ENCODE measurements at regions not wholly inside any gene's neighbourhood (a gene's known extent, or its start where the extent isn't known, plus 50 kb on each side); places are given as distances from the start of the nearest gene placed in this dataset.
"Not testable (repeated sequence)": the region's sequence is repeated elsewhere in the genome, so short reads cannot be mapped to it uniquely, and the experiment has no call there.

DNA sequence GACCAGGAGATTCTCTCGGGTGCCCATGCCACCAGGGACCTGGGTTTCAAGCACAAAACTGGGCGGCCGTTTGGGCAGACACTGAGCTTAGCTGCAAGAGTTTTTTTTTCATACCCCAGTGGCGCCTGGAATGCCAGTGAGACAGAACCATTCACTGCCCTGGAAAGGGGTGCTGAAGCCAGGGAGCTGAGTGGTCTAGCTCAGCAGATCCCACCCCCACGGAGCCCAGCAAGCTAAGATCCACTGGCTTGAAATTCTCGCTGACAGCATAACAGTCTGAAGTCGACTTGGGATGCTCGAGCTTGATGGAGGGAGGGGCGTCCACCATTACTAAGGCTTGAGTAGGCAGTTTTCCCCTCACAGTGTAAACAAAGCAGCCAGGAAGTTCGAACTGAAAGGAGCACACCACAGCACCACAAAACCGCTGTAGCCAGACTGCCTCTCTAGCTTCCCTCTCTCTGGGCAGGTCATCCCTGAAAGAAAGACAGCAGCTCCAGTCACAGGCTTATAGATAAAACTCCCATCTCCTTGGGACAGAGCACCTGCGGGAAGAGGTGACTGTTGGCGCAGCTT lies 157.7 kb downstream of the GIPC2 start:
- DNase-seq = not testable (repeated sequence)

DNA sequence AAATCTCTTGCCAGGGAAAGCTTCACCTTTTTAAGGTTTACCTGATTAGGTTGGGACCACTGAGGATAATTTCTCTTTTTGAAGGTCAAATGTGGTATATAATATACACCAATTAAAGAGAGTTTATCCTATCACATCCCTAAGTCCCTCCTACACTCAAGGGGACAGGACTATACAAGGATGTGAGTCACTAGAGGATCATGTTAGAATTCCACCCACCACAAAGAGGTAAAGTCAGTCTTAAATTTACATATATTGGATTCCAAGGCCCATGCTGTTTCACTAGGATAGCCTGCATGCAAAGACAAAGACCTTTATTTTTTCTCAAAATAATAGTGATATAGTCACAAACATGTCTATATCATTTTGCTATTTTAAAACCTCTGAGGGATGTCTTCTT lies 164.4 kb downstream of the GIPC2 start:
- DNase-seq = no peak

DNA sequence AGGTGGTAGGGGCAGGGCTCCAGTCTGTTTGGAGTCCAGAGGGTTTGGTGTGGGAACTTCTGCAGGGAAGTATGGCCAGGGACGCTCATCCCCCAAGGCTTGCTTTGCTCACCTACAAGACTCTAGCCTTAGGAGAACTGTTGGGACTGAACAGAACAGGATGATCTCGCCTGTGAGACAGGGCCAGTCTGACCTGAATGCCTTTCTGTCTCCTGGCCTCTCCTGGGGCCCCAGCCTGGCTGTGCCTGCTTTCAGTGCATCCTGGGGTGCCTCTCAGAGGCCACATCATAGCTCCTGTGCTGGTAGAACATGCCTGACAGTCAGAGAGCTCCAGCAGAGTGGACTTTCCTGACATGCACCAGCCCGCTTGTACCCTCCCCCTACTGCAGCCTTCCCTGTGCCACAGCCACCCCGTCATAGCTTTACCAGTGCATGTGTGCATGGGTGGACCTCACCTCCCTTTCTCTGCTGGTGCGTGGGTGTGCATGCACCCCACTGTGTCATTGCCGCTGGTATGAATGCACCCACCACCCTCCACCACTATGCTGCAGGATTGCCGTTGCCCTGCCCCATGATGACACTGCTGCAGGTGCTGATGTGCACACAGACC lies 165.8 kb downstream of the GIPC2 start:
- no peak for DNase-seq

DNA sequence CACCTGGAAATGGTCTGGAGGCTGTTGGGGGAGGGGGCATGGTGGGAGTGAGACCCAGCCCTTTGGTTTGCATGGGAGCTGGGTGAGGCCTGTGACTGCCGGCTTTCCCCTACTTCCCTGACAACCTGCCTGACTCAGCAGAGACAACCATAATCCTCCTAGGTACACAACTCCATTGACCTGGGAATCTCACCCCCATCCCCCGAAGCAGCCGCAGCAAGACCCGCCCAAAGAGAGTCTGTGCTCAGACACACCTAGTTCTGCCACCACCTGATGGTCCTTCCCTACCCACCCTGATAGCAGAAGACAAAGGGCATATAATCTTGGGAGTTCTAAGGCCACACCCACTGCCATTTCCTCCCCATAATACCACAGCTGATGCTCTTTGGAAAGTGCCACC lies 168.6 kb downstream of the GIPC2 start:
- DNase-seq = no peak

DNA sequence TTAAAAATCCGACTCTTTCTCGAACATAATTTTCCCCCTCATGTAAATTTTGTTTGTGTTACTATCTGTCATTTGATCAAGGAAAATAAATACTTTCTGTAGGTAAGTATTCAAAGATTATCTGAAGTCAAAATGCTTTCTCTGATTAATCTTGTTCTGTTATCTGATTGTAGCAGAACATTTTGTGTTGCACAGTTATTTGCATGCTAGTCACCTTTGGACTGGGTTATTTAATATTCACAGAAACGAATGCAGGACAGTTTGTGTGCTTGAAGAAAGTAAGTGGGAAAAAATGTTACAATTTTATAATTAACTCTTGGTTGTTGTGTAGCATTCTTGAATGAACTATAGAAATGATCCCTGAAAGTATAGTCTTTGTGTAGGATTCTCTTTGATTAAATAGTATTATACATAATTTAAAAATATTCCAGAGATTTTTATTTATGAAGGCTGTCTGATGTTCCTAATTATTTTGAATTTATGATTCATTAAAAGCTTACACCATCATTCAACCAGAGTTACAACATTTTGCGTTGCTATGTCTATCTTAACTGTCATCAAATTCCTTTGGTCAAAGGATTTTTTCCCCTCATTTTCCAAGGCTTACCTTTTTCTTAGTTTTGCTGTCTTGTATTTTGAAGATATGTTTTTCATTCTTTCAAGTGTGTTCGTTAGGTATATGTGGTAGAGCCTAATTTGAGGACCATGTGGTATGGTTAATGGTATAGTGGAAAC lies 176.6 kb downstream of the GIPC2 start:
- no peak for DNase-seq

DNA sequence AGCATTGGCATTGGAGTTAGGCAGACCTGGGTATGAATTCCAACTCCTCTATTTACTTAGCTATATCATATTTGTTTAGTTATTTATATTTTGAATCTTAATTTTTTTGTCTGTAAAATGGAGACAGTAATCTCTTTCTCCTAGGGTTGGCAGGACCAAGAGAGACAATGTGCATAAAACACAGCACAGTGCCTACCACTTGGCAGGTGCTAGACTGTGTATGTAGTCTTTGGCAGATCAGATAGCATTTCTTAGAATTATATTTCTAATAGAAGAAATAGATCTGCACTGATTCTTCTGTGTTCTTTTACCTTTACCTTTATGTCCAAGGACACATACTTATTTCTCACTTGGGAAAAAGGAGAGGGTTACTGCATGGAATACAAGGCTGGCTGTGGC lies 177.2 kb downstream of the GIPC2 start:
- no peak for DNase-seq

DNA sequence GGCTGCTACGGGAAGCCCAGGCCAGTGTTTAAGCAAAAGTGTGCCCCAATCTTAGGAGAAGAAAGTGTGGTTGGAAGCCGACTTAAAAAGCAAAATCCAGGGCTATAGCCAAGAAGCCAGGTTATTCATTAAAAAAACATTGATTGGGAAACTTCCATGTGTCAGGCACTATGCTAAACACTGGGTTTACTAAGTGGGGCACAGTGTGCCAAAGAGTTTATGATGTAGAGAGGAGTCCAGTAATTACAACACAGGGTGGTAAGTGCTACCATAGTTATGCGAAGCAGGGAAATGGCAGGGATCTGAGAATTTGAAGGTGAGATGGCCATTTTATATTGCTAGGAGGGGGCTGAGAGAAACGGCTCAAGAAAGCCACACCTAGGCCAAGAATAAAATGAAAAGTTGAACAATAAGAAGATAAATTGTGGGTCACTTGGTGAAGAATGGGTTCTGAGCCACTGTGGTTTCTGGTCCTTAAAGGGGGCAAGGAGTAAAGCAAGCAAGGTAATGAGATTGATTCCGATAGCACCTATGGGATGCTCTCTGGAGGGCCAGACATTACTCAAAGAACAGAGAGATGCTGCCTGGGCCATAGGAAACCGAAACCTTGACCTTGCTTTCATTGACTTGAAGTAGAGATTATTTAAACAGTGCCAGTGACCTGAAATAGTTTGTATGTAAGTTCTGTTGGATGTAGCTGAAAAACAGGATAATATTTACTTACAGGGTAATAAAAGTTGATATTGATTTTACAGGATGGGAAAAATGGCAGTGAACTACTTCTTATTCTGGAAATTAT lies 177.8 kb downstream of the GIPC2 start:
- no peak for DNase-seq

DNA sequence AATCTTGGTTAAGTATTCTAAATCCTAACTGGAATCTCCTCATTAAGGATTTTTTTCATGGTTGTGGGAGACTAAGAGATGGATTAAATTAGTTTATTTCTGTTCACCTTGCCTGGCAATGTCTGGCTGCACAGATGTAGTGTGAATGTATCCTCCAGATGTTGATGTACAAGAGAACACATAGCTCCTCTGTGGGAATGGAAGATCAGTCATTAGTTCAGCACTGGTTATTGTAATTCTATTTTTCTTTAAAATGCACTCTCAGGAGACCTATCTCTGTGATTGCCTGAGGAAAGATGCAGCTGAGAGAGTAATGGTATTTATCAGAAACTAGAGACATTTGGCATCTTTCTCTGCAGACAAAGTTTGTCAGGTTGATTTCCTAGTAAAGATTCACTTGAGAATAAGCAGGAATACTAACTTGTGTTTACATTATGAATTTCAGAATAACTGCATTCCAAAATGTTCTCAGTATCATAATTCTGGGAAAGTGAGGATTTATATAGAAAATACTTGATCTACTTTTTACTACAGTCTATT lies 178.6 kb downstream of the GIPC2 start:
- DNase-seq = no peak

DNA sequence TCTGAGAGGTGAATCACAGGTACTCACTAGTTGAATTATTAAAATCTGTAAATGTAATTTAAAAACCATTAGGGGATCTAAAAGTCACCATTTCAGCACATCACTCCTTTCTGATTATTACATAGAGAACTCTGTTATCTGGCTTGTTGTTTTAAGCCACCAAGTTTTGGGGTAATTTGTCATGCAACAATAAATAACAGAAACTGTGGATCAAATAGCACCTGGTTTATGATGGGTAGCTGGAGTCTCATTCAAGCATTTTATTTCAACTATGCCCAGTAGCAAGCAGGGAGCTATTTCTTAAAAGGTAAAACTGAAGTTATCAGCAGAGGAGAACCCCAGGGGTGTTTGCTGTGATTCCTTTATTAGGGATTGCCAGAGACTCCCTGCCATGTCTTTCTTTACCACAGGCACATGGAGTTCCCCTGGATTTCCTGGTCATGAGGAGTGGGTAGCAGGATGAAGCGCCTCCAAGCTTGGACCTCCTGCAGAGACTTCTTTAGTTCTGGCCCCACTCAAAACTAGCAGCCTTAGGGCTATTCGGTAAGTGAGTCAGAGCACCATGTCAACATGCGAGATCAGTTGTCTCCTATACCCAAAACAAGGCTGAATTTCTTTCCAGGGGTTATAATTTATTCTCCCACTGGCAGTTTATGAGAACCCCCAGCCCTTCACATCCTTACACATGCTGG lies 179.2 kb downstream of the GIPC2 start:
- DNase-seq = no peak

DNA sequence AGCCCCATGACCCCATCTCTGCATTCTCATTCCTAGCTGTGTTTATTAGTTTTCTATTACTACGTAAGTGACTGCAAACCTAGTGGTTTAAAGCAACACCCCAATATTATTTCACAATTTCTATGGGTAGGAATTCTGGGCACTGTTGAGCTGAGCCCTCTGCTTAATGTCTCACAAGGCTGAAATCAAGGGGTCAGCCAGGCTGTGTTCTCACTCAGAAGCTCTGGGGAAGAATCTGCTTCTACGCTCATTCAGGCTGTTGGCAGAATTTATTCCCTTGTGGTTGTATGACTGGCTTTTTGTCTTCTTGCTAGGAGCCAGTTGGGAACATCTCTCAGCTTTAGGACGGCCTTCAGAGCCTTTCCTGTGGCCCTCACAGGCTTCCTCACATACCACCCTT lies 181.0 kb downstream of the GIPC2 start:
- DNase-seq = no peak

DNA sequence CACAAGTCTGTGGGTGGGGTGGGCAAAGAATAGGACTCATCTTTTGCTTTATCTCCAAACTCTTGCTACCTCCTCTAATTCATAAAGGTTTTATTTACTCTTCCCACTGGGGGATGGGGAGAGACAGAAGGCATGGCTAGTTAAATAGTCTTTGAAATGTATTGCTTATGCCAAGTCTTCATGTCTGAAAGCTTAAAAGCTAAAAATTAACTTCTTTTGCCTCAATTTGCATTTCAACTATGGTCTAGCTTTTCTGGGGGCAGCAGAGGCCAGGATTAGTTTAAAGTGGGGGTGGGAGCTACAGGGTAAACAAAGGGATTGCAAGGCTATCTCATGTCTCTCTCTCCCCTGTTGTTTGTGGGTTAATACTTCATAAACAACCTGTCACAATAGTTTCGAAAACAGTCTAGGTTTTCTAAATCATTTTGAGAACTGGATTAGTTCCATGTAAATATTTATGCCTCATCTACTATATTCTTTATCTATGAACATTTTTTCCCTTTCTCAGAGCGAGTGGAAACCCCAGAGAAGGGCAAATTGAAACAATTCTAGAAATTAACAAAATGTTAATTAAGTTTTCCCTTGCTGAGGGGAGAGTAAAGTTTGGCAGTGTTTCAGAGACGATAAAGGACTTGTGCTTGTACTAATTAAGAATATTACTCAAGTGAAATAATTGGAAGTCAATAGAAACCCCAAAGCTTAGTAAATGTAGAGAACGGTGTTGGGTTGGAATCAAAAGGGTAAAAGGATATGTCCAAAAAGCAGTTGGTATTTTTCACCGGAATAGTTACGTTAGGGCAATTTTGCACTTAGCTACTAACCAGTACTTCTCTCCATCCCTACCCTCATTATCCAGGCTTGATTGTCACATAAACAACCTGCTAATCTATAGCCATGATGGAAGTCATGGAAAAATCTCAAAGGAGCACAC lies 182.2 kb downstream of the GIPC2 start:
- DNase-seq = no peak

DNA sequence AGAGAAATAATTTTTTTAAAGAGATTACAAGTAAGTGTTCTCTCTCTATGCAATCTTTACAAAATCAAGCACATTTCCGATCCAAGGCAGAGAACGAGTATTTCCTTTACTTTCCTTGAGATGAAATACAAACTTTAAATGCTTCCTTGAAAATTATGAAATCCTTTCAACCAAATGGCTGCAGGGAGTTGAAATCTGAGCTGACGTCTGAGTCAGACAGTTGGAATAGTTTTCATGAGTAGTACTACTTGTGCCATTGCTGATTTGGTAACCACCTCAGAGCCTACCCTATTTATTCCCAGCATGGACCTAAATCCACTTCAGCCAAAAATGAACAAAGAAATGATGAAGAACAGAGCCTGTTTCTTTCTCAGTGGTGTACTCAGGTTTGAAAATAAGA lies 183.6 kb downstream of the GIPC2 start:
- DNase-seq = no peak

DNA sequence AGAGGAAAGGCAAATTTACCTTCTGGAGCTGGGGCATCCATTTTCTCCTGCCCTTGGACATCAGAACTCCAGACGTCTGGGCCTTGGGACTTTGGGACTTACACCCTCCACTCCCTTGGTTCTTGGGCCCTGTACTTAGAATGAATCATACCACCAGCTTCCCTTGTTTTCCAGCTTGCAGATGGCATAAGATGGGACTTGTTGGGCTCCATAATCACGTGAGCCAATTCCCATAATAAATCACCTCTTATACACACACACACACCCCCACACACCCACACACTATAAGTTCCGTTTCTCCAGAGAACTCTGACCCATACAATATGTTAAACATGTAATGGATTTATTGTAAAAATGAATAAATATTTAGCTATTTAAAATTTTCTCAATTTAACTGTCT lies 185.7 kb downstream of the GIPC2 start:
- DNase-seq = no peak

DNA sequence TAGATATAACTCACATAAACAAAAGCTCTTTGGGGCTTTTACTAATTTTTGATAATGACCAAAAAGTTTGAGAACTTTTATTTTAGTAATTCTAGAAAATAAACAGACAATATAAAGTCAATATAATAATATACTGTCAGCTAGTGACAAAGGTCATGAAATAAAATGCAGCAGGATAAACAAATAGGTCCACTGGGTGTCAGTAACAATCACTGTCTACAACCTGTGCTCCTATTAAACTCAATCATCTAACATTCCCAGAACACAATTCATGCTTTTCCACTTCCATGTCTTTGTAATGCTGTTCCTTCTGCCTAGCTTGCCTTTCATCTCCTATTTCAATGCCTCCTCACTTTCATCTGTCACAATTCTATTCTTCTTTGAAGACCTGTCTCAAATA lies 186.1 kb downstream of the GIPC2 start:
- no peak for DNase-seq

DNA sequence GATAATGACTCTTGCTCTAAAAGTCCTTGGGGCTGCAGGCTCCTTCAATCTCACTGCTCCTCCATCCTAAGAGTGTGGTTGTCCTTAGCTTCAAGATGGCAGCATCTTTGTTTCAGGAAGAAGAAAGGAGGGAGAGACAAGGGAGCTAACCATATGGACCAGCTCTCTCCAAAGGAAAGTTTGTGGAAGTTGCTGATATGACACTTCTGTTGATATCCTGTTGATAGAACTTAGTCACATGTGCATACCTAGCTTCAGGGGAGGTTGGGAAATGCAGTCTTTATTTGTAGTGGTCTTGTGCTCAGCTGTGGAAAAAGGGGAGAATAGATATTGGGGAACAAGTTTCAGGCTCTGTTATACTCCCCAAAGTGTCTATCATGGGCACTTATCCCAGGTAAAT lies 186.9 kb downstream of the GIPC2 start:
- no peak for DNase-seq

DNA sequence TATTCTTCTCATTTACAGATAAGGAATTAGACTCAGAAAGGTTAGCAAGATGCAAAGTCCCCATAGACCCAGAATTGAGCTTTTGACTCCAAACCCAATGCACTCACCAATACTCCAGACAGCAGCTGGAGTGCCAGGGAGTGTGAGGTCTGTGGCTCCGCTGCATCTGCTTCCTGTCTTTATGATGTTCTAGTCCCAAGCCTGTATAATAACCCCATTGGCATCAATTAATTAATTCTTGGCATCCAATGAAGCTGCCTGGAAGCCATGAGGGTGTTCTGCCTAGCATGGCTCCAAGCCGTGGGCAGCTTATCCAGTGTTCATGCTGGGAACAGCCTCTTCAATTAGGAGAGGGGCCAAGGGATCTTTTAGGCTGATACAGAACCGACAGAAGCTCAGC lies 188.7 kb downstream of the GIPC2 start:
- DNase-seq = no peak

DNA sequence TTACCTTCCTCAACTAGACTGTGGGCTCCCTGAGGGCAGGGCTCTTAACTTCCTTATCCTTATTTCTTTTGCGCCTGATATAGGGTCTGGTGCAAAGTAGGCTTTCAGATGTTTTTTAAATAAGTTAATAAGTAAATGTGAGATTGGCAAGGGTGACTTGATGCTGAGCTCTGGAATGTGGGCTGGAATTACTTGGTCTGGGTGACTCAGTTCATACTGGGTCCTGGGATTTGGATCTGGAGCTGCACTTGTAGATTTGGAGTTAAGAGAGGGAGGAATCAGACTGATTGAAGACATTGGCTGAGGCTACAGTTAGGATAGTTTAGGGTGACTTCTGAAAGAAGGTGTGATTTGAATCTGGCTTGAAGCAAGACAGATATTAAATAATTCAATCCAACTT lies 190.9 kb downstream of the GIPC2 start:
- DNase-seq = no peak

DNA sequence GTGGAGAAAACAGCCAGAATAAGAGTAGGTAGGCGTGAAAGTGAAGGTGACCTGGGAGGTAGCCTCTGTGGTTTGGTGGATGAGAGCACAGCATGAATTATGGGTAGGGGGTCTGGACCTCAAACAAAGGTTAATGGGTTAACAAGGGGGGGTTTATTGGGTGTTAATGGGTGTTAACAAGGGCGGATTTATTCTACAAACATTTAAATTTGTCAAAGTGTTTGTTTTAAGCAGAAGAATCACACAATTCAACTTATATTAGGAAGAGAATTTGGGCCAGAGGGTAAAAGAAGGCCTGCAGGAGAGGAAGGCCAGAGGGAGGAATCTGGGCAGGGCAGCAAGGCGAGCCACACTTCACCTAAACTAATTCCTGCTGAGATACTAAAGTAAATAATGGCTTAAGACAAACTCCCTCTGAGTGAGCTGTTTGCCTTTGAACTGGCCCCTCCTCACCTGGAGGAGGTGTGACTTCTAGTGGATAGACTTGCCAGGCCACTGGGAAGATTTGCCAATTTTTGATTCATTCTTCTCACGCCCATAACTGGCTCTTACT lies 191.7 kb downstream of the GIPC2 start:
- DNase-seq = no peak

DNA sequence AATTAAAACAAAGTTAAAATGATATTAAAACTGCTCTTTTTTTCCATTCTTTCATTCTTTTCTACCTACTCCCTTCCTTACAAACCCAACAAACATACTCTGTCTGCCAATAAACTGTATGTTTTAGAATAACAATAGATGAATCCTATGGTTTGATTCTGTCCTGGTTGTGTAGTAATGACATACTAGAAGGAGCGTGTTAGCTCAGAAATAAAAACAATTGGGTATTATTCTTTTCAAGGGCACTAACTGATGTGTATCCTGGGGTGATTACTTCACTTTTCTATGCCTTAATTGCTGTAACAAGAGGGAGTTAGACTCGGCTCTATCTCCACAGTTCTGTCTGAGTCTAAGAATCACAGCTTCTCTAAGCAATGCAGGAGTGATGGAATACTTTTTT lies 194.4 kb downstream of the GIPC2 start:
- DNase-seq = no peak

DNA sequence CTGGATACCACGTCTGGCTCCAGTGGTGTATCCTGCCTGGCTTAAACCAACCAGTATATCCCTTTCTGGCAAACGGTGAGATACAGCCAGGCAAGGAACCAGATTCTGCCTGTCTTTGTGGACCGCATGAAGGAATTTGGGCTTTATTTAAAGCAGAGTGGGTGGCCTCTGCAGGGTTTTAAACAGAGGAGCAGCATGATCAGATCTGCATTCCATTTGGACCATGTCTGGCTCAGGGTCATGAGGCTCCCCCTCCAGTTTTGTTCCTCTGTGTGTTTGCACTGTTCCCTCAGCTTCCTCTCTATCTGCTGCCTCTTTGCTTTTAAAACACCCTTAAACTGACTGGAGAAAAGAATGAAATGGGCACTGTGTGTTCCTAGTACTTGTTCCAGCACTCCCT lies 195.0 kb downstream of the GIPC2 start:
- no peak for DNase-seq

DNA sequence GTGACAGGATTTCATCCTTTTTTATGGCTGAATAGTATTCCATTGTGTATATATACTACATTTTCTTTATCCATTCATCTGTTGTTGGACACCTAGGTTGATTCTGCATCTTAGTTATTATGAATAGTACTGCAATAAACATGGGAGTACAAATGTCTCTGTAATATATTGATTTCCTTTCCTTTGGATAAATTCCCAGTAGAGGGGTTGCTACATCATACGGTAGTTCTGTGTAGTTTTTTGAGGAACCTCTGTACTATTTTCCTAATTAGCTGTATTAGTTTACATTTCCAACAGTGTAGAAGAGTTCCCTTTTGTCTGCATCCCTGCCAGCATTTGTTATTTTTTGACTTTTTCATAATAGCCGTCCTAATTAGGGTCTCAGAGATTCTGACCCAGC lies 201.3 kb downstream of the GIPC2 start:
- no peak for DNase-seq

Measured in eye (tissue), 1 donor.